Body of pancreas (tissue), 4 donors: ENCODE measurements at regions not wholly inside any gene's neighbourhood (a gene's known extent, or its start where the extent isn't known, plus 50 kb on each side); places are given as distances from the start of the nearest gene placed in this dataset.
A peak's percentile ranks its signal among the peaks of the same experiment; 100 is the strongest.

Experiments used
- ATAC-seq: fragments of 150-250 bp; one replicate; pipeline ENCODE4 v1.9.1; 2016
- DNase-seq, 4 donors: peaks; one replicate each; pipeline ENCODE4 v3.0.0-alpha.2; 2019
- H3K27ac ChIP-seq, 4 donors: fragments of 200-600 bp; sonication (generic); 1 replicate in 3 of 4; 2 replicates in 1 of 4; pipeline versions ENCODE4 v1.5.1 to v1.6.1; 2016 to 2019; ENCODE audit warnings: mild to moderate bottlenecking in 1 of 4, mixed read lengths in 1 of 4, moderate library complexity in 1 of 4
- H3K27me3 ChIP-seq, 2 donors: fragments of 200-600 bp; sonication (generic); one replicate each; pipeline ENCODE4 v1.6.0; 2016; ENCODE audit warnings: mild to moderate bottlenecking in 1 of 2
- H3K36me3 ChIP-seq, 2 donors: fragments of 200-600 bp; sonication (generic); replicated peaks in 1 of 2; 2 replicates each; pipeline ENCODE4 v1.5.1; 2016; ENCODE audit warnings: low read depth in 2 of 2; ENCODE audit not compliant: insufficient read depth in 1 of 2
- H3K4me1 ChIP-seq: fragments of 200-600 bp; sonication (generic); one replicate; pipeline ENCODE4 v1.6.0; 2016
- H3K4me3 ChIP-seq, 2 donors: fragments of 200-600 bp; sonication (generic); 1 replicate in 1 of 2; 2 replicates in 1 of 2; pipeline ENCODE4 v1.5.1; 2016 to 2019
- H3K9me3 ChIP-seq, 3 donors: fragments of 200-600 bp; sonication (generic); 1 replicate in 2 of 3; 2 replicates in 1 of 3; pipeline ENCODE4 v1.5.1; 2016
- POLR2A ChIP-seq, 3 donors: fragments of 450-650 bp; IDR thresholded peaks; one replicate each; pipeline ENCODE4 v1.6.1; 2016; ENCODE audit warnings: antibody characterized with exemption in 3 of 3, mild to moderate bottlenecking in 2 of 3
- WGBS, 2 donors: methylation state at CpG; one replicate each; pipeline ENCODE4 v1.1.5; 2017; 5-methylcytosine and 5-hydroxymethylcytosine counted together
- intact Hi-C: fragments of 100-400 bp; cut with DNase I; formaldehyde crosslinking; loops from one replicate; pipeline ENCODE4 v1.15.1; 2023
- TF ChIP-seq, protein P1 (sequence below), 7 experiments: fragments of 450-650 bp in 4 of 7; fragments of 200-600 bp in 3 of 7; sonication (generic) in 3 of 7; IDR thresholded peaks; one replicate each; pipeline ENCODE4 v1.5.1; 2016 to 2019; ENCODE audit warnings: antibody characterized with exemption in 7 of 7

DNA sequence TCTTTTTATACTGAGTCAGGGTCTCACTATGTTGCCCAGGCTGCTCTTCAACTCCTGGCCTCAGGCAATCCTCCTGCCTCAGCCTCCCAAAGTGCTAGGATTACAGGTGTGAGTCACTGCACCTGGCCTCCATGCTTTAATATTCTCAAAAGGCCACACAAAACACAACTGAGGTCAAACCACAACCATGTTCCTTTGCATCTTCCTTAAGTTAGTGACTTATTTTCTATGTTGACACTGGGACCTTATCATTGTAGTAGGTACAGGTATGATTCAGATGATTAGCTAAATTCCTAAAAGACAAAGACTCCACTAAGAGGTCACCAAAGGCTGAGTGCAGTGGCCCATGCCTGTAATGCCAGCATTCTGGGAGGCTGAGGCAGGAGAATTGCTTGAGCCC is 131.9 kb upstream of the ATP1B1 start:
- no peak for DNase-seq
- peaks cover 6% of the 10 kb centered on the region for H3K4me1 ChIP-seq
- no peak for ATAC-seq
- no peaks in the 10 kb centered on the region for H3K36me3 ChIP-seq
- no peak for TF ChIP-seq POLR2A (IDR thresholded peaks at IDR 0.05)
- TF ChIP-seq, protein P1, sequence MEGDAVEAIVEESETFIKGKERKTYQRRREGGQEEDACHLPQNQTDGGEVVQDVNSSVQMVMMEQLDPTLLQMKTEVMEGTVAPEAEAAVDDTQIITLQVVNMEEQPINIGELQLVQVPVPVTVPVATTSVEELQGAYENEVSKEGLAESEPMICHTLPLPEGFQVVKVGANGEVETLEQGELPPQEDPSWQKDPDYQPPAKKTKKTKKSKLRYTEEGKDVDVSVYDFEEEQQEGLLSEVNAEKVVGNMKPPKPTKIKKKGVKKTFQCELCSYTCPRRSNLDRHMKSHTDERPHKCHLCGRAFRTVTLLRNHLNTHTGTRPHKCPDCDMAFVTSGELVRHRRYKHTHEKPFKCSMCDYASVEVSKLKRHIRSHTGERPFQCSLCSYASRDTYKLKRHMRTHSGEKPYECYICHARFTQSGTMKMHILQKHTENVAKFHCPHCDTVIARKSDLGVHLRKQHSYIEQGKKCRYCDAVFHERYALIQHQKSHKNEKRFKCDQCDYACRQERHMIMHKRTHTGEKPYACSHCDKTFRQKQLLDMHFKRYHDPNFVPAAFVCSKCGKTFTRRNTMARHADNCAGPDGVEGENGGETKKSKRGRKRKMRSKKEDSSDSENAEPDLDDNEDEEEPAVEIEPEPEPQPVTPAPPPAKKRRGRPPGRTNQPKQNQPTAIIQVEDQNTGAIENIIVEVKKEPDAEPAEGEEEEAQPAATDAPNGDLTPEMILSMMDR (IDR thresholded peaks at IDR 0.05) = no peak
- no peaks in the 10 kb centered on the region for H3K9me3 ChIP-seq
- no peak overlapping the region for H3K27ac ChIP-seq
- no peaks in the 10 kb centered on the region for H3K27me3 ChIP-seq
- no peak overlapping the region for H3K4me3 ChIP-seq
- intact Hi-C loops = no loop called here

DNA sequence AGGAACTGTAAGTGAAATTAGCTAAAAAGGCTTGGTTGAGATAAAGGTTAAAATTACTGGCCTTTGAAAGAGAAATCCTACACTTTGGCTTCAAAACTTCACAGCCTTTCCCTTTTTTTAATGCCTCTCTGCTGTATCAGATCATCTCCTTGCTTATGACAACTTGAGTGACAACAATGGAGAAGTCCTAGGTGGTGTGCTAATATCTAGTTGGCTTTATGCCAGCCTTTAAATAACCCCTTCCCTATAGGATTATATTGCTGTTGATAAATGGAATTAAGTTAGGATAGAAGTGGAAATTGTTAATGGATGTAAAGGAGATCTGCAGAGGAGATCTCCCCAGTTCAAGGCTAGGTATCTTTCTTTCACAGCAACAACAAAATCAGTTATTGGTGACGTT is 130.2 kb upstream of the ATP1B1 start:
- Histone ChIP-seq H3K4me1 (peaks cover 6% of the 10 kb centered on the region), H3K9me3 (no peaks in the 10 kb centered on the region), H3K36me3 (no peaks in the 10 kb centered on the region), H3K4me3 (no peak overlapping the region), H3K27me3 (no peaks in the 10 kb centered on the region), H3K27ac (no peak overlapping the region)
- DNase-seq (no peak), ATAC-seq (no peak)
- intact Hi-C loops = no loop called here
- 65 to 73% methylated on average over 1 of the region's 1 CpG for WGBS, 2 donors
- TF ChIP-seq POLR2A (IDR thresholded peaks at IDR 0.05) = no peak
- TF ChIP-seq, protein P1 (IDR thresholded peaks at IDR 0.05) = no peak

DNA sequence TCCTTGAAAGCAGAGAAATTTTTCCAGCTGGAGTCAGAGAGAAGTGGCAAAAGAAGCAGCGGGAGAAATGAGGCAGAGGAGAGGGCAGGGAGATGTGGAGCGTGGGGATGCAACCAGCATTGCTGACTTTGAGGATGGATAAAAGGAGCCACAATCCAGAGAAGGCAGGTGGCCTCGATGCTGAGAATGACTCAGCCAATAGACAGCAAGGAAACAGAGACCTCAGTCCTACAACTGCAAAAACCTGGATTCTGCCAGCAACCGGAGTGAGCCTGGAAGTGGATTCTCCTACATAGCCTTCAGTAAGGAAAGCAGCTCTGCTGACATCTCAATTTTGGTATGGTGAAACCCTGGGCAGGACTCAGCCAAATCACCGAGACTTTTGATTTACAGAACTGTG is 128.9 kb upstream of the ATP1B1 start:
- DNase-seq (no peak), ATAC-seq (no peak)
- TF ChIP-seq, protein P1 (IDR thresholded peaks at IDR 0.05) = no peak
- no peak for TF ChIP-seq POLR2A (IDR thresholded peaks at IDR 0.05)
- no peaks in the 10 kb centered on the region for H3K27me3 ChIP-seq
- intact Hi-C loops = no loop called here
- H3K36me3 ChIP-seq = no peaks in the 10 kb centered on the region
- 76 to 81% methylated on average over 5 of the region's 5 CpGs for WGBS, 2 donors
- no peak overlapping the region for H3K4me3 ChIP-seq
- no peaks in the 10 kb centered on the region for H3K9me3 ChIP-seq
- H3K27ac ChIP-seq = no peak overlapping the region
- peaks cover 6% of the 10 kb centered on the region for H3K4me1 ChIP-seq

DNA sequence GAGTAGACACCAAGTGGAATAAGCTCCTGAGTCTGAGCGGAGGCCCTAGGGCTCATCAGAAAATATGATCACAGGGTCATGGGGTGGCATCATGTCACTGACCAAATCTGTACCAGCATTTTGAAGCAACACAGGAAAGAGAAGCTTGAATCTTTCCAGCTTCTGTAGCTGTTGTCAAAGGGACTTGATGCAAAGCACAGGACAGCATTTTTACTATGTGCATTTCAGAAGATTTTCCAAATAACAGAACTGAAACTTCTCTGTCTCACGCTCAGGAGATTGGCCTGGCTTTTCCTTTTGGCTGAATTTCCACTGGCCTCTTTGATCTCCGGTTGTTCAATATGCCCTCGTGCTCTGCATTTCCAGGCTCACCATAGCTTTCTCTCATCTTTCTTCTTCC is 127.2 kb upstream of the ATP1B1 start:
- Histone ChIP-seq H3K9me3 (no peaks in the 10 kb centered on the region), H3K27me3 (no peaks in the 10 kb centered on the region), H3K4me3 (no peak overlapping the region), H3K36me3 (no peaks in the 10 kb centered on the region), H3K27ac (no peak overlapping the region), H3K4me1 (no peaks in the 10 kb centered on the region)
- DNase-seq (peak in 1 of 4 donors; percentile 11), ATAC-seq (no peak)
- 60 to 65% methylated on average over 4 of the region's 4 CpGs for WGBS, 2 donors
- TF ChIP-seq, protein P1 (IDR thresholded peaks at IDR 0.05) = no peak
- TF ChIP-seq POLR2A (IDR thresholded peaks at IDR 0.05) = no peak
- intact Hi-C loops = no loop called here

DNA sequence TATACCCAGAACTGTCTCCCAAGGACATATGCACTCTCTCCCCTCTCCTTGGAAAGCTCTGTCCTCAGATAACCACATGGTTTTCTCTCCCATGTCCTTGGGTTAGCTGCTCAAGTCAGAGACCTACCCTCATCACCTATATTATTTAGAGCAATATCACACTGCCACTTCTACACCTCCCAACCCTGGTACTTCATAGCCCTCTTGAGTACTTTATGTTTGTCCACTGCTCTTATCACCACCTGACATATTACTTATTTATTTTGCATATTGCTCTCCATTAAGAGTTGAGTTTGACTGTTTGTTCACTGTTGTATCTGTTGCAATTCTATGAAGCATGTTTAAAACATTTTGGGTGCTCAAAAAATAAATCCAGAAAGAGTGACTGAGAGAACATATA is 126.3 kb upstream of the ATP1B1 start:
- DNase-seq (no peak), ATAC-seq (no peak)
- intact Hi-C loops = no loop called here
- Histone ChIP-seq H3K27ac (no peak overlapping the region), H3K9me3 (no peaks in the 10 kb centered on the region), H3K4me1 (no peaks in the 10 kb centered on the region), H3K36me3 (no peaks in the 10 kb centered on the region), H3K27me3 (no peaks in the 10 kb centered on the region), H3K4me3 (no peak overlapping the region)
- TF ChIP-seq POLR2A (IDR thresholded peaks at IDR 0.05) = no peak
- TF ChIP-seq, protein P1 (IDR thresholded peaks at IDR 0.05) = no peak
